NCI-H1092 treated with DMSO at 0.1 percent for 48 hours (cell line): ENCODE measurements at regions not wholly inside any gene's neighbourhood (a gene's known extent, or its start where the extent isn't known, plus 50 kb on each side); places are given as distances from the start of the nearest gene placed in this dataset.
"Not testable (repeated sequence)": the region's sequence is repeated elsewhere in the genome, so short reads cannot be mapped to it uniquely, and the experiment has no call there.

Source experiments
- DNase-seq: peaks from one replicate; lab custom pipeline; 2025; lab: John Stamatoyannopoulos, UW

DNA sequence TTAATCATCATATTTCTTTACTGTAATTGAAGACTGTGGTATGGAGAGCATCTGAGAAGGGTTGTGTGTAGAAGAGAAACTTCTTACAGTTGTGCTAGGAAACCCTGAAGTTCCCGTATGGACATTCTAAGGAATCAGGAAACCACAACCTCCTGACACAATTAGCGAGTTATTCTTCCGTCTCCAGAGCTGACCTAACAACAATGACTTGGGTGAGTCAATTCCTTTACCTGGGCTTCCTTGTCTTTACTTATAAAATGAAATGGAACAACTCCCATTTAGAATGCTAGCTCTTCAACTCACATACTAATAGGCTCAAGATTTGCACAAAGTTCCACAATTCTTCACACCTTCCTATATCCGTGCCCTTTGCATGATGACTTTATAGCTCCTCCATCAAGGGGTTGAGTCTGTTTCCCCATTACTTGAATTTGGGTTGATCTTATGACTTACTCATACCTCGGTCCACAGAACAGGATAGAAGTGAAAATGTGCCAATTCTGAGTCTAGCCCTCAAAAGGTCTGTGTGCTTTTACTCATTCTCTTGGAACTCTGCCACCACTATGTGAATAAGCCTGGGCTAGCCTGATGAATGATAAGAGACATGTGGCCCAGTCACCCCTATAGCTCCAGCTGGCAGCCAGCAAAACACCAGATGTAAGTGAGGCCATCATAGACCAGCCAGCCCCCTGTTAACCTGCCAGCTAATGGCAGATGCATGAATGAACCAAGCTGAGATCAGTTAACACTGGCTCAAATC, 459.4 kb downstream of the ETNK1 start:
- DNase-seq = peak; percentile 81

DNA sequence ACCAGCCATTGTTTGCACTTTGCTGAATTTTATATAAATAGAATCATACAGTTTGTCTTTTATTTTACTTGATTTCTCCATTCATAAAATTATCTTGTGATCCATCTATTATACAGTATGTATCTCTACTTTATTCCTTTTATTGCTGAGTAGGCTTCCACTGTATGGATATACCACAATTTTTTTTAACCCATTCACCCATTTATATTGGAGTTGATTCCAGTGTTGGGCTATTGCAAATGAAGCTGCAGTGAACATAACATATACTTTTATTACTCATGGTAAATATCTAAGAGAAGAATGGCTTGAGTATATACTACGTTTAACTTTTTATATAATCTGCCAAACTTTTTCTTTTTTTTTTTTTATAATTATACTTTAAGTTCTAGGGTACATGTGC, 463.6 kb downstream of the ETNK1 start:
- no peak for DNase-seq

DNA sequence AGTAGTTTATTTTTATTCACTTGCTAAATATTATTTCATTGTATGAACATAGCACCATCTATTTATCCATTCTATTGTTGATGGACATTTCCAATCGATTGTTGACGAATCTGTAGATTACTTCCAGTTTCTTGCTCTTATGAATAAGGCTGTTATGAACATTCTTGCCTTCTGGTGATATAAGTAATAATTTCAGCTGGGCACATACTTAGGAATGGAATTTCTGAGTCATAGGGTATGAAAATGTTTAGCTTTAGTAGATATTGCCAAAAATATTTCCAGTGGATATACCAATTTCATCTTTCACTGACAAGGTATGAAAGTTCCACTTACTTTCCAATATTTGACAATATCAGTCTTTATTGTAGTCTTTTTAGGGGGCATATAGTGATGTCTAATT, 468.5 kb downstream of the ETNK1 start:
- no peak for DNase-seq

DNA sequence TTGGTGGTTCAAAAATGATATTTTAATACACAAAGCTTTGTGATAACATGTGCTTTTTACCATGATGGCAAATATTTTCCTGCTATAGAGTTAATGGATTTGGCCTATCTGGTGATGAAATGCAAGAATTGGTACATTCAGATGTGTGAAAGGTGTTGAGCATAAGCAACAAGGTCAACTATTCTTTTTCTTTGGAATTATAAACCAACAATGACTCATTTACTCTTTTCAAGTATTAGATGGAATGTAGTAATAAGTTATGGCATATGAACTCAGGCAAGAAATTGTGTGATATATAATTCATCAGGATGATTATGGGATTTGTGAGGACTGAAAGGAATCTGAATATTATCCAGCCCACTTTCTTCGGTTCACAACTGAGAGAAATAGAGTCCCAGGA, 471.4 kb downstream of the ETNK1 start:
- no peak for DNase-seq

DNA sequence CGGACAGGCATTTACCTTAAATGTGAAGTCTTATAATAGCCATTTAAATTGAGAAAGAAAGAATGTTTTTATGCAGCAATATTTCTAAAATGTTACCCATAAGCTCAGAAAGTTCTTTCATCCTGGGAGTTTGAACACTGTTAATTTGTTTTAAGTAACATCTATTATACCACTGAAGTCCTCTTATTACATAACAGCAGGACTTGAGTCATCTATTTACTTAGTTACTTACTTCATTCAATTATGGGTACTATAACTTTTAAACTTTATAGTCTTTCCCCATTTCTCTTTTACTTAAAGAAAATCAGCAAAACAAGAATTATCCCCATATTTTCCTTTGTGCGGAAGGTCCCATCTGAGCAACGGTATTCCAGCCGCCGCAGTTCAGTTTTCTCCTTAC, 473.1 kb downstream of the ETNK1 start:
- no peak for DNase-seq

DNA sequence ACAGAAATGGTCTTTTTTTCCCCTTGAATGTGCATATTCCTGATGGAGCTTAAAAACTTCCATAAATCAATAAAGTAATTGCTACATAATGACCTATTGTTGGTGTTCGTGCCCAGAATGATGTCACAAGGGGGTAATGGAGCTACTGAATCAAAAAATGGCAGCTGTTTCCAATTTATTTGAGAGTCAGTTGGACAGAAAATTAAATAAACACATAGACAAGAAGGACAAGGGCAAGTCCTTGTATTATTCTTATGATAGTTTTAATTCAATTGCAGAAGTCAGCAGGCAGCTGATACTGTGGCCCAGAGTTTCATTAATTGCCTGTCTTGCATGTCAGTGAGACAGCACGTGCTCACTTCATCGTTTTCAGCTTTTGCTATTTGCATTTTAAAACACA, 473.5 kb downstream of the ETNK1 start:
- peak; percentile 20 for DNase-seq

DNA sequence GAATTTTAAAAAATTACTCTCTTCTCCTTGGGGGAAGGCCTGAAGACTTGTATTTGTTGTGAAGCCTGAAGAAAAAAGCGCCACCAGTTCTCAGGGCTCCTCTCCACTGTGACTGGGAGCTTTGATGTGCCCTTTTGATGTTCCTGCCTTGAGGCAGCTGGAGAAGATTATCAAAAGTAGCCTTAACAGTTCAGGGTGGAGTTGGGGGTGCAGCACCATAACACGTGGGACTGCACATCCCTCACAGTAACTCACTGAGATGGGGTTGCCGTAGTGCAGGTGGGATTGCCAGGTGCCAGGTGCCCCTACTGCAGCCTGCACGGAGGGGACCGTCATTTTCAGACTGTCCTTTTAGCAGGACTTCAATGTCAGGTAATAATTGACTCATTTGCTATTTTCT, 474.1 kb downstream of the ETNK1 start:
- DNase-seq = no peak

DNA sequence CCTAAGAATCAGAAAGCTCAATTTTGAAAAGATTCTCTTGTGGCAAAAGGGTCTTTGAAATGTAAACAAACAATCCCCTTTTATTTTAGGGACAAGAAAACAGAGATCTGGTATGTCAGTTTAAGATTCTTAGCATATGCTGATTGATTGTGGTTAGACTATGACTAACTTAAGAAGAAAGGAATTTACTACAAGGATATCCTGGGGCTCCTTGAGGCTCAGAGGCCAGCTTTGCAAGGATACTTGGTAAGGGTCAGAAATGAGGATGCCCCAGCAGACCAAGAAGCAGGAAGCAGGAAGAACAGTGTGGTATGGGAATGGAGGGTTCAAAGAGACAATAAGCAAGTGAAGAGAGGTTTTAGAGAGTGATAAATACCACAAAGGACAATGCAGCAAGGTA, 474.6 kb downstream of the ETNK1 start:
- DNase-seq = no peak

DNA sequence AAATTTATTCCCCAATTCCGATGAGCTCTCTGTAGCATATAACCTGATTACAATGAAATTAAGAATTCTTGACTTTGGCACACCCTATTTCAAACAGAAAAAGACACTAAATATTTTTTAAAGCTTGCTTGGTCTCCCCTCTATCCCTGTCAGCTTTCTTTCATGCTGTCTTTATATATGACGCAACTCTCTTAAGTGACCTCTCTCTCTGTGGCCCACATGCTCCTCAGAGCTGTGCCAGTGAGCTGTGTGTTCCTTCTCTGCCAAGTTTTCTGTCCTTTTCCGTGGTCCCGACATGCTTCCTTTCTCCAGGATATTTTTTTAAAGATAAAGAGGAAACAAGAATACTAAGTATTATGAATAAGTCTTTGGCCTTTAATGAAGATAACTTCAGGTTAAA, 484.0 kb downstream of the ETNK1 start:
- no peak for DNase-seq

DNA sequence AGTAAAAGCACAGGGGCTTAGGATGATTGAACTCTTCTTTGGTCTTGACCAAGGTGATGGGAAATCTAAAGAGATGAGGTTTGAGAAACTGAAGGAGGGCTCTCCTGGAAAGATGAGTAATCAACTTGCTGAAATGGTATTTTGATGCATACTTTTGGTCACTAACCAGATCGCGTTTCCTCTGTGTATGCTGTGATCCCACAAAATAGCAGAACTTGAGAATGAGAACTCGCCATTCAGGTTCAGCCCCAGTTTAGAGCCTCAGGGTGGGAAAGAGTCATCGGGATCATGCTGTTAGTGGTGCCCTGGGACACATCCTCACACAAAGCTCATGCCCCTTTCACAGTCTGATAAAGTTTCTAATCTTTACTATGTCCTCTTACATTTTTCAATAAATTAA, 488.8 kb downstream of the ETNK1 start:
- DNase-seq = no peak

DNA sequence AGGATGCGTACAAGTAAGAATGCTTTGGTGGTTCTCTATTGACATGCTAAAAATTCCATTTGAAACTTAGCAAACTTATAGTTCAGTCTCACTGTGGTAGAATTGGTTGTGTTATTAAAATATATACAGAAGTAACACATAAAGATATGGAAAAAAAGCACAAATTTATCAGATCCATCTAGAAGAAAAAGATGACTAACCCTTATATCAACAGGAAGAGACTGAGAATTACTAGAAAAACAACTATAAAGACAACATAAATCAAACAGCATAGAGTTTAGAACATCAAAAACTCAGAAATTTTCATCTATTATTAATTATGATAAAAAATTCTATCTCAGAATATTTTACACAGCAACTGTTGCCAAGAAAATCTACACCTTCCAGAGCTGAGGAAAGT, 491.0 kb downstream of the ETNK1 start:
- DNase-seq = no peak

DNA sequence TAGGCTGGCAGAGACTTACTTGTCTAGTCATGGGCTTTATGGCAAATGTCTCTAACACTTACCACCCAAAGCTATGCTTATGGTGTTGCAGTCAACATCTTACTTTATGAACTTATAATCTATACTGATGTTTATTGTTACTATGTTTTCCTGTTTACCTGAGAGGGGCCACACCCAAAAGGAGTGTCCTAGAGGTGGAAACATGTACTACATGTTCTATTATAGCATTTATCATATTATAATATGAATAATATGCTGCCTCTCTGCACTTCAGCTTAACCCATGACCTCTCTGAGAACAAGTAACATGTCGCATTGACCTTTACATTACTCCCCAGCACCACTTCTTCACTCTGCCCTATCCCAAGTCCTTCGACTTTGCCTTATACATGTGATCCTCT, 501.8 kb downstream of the ETNK1 start:
- DNase-seq = no peak

DNA sequence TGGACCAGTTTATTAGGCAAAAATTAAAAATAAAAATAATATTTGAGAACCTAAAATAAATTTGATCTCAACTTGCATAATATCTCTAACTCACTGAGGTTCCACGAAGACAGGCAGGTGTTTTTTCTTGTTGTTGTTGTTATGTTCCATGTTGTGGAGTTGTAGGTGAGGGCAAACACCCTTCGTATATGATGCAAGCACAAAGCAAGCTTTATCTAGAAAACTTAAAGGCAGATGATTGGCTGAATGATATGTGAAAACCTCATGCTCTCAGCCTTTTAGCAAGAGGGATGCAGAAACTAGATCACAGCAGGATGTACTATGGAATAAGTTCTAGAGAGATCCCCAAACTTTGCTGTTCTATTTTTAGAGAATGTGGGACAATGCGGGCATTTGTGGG, 502.7 kb downstream of the ETNK1 start:
- DNase-seq = no peak

DNA sequence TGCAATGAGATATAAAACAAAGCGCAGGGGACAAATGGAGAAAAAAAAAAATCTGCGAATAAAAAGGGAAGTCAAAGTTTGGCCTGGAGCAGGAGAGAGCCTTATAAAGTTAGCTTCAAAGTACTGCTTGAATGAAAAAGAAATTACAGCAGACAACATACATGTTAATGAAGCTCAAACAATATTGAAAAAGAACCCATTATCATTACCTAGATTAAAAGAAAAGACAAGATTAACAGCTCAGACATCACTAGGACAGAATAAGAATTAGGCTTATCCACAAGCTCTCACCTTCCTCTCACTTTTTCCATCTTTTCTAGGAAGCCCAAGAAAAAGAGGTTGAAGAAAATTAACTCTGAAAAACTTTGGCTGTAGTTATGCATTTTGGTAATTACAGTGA, 503.5 kb downstream of the ETNK1 start:
- no peak for DNase-seq

DNA sequence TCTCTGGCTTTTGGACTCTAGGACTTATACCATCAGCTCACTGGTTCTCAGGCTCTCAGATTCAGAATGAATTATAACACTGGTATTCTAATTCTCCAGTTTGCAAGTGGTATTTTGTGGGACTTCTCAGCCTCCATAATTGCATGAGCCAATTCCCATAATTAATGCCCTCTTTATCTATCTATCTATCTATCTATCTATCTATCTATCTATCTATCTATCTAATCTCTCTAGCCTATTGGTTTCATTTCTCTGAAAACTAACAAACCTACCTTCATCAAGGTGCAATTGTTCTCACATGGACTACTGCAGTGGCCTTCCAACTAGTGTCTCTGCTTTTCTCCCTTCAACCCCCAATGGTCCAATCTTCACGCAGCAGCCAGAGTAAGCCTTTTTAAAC, 507.4 kb downstream of the ETNK1 start:
- no peak for DNase-seq

DNA sequence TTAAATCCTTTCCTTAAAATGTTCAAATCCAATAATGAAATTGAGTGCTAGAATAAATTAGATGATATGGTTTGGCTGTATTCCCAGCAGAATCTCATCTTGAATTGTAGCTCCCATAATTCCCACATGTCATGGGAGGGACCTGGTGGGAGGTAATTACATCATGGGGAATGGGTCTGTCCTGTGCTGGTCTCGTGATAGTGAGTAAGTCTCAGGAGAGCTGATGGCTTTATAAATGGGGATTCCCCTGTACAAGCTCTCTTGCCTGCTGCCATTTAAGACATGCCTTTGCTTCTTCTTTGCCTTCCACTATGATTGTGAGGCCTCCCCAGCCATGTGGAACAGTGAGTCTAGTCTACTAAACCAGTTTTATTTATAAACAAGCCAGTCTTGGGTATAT, 508.5 kb downstream of the ETNK1 start:
- DNase-seq = no peak

DNA sequence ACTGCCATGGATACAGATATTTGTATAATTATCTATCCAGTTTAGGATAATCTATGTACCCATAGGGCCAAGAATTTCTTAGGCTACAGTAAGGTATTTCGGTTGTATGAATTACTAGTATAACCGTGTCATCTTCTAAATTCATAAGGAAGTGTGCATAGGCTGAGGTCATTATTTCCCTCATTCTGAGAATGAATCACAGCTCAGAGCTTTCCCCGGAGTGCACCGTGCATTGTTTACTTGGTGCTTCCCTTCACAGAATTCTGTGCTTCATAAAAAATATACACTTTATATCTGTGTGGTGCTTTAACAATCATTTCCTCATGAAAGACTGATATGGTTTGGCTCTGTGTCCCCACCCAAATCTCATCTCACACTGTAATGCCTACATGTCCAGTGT, 514.1 kb downstream of the ETNK1 start:
- no peak for DNase-seq

DNA sequence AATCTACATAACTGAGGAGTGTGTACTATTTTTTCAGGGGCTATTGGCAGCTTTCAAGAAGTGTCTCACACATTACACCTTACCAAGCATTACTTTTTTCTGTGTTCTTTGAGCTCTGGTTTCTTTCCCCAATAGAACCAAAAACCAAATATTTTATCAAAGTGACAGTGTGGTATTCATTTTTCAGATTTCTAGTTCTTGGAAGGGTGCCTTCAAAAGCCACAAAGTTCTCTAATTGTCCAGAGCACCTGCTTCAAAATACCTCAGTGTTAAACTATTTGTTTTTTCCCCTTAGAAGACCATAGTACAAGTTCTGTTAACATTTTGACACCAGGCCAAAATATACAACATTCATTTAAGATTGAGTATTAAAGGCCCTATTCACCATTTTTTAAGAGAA, 515.7 kb downstream of the ETNK1 start:
- DNase-seq = no peak

DNA sequence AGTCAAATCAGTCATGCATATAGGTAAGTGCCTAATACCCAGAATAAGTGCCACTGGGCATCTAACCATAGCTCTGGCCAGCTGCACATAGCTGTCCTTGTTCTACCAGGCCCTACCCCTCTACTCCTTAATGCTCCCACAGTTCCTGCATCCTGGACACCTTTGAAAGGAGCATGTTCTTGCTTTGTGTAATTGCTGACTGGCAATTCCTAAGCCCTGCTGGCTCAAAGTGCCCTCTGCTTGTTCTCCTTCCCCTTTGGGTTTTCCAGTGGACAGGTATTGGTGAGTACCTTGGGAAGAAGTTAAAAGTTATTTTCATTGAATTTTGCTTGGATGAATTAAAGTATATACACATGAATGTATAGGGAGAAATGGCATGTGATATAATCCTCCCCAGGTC, 516.4 kb downstream of the ETNK1 start:
- no peak for DNase-seq

DNA sequence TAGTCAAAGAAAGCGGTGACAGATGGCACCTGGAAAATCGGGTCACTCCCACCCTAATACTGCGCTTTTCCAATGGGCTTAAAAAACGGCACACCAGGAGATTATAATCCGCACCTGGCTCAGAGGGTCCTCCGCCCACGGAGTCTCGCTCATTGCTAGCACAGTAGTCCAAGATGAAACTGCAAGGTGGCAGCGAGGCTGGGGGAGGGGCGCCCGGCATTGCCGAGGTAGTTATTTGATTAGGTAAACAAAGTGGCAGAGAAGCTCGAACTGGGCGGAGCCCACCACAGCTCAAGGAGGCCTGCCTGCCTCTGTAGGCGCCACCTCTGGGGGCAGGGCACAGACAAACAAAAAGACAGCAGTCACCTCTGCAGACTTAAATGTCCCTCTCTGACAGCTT, 521.1 kb downstream of the ETNK1 start:
- not testable (repeated sequence) for DNase-seq

DNA sequence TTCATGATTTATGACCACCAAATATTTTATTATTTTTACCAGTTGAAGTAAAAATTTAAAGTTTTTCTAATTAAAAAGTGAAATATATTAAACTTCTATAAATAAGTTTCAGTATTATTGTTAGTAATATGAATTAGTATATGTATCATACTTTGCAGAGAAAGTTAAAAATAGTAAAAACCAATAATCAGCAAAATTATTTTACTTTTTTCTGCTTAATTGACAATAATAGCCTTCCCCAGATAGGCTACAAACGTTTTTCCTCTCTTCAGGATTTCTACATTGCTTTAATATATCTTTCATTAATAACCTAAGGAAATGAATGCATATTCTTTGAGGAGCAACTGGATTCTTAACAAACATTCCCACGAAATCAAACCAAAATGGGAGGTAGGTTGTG, 543.5 kb downstream of the ETNK1 start:
- DNase-seq = no peak

DNA sequence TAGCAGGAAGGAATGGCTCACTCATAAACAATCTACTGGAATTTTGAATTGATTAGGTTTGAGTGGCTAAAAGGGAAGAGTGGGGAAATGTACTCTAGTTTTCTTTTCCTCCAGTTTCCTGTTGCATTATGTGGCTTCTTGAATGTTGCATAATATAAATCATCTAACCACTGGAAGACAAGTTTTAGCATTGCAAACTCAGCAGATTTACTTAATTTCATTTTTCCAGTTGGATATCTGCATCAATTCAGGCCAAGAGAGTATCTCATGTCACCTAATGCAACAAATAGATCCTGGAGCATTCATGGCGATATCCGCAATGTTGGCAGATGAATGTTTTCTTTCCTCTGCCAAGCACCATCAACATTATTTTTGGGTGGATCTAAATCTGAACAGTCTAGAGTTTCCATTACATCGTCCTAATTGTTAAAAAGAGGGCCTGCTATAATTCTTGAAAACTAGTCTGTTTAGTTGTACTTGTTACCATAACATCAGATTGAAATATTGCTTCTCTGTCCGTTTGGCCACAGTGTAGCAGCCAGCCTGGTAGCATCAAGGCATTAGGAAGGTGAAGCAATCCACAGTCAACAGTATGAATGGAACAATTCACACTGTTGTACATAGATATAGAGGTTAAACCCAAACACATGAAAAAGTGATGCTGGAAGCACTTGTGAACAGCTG, 544.2 kb downstream of the ETNK1 start:
- no peak for DNase-seq

DNA sequence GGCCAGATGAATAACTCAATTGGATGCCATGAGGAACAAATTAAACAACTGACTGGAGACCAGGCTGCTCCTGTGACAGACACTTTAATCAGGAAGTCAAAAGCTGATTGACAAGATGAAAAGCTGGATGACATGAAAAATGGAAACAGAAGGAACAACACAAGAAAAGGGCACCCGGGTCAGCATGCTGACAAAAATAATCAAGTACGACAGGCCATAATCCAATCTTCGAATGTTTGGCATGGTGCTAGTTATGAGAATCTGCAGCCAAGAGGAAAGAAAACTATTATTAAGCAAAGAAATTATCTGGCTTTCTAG, 544.7 kb downstream of the ETNK1 start:
- no peak for DNase-seq

DNA sequence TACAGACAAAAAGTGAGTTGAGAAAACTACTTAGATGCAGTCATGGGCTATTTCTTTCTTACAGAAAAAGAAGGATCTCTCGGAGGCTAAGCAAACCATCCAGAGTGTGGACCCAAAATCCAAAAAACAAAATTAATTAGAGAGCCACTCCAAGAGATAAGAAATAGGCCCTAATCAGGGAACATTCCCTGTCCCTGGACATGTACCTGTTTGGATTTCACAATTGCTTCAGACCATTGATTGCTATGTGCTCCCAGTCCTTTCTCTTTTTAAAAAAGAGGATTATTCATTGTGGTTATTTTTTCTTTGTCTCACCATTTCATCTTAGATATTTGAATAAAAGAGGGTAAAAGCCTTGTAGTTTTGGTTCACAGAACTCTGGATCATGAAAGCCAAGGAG, 549.9 kb downstream of the ETNK1 start:
- DNase-seq = no peak
